Ishikawa (cell line): ENCODE measurements at regions not wholly inside any gene's neighbourhood (a gene's known extent, or its start where the extent isn't known, plus 50 kb on each side); places are given as distances from the start of the nearest gene placed in this dataset.

ENCODE experiments used
- CEBPB ChIP-seq: IDR thresholded peaks from 2 replicates; pipeline ENCODE4 v1.6.1; 2012
- EP300 ChIP-seq: IDR thresholded peaks from 2 replicates; pipeline ENCODE4 v1.6.1; 2012; ENCODE audit warnings: borderline replicate concordance
- TAF1 ChIP-seq: IDR thresholded peaks from 2 replicates; pipeline ENCODE4 v1.6.1; 2012; ENCODE audit warnings: low read depth, mild to moderate bottlenecking
- TCF12 ChIP-seq: IDR thresholded peaks from 2 replicates; pipeline ENCODE4 v1.6.1; 2012; ENCODE audit warnings: low read depth
- USF1 ChIP-seq: IDR thresholded peaks from 2 replicates; pipeline ENCODE4 v1.6.1; 2012
- YY1 ChIP-seq: IDR thresholded peaks from 2 replicates; pipeline ENCODE4 v1.6.1; 2012; ENCODE audit warnings: low read depth

GRCh38 chr4:13151194-13151593 is 332.9 kb downstream of the RAB28 start:
- TF ChIP-seq TCF12 (no peak), EP300 (no peak), USF1 (no peak), TAF1 (no peak), CEBPB (no peak), YY1 (no peak)
